IMR-90 (cell line): ENCODE measurements at regions not wholly inside any gene's neighbourhood (a gene's known extent, or its start where the extent isn't known, plus 50 kb on each side); places are given as distances from the start of the nearest gene placed in this dataset.

ENCODE experiments used
- ATAC-seq: fragments of 200-7000 bp; cut with Tn5 transposase; 2 replicates; pipeline ENCODE4 v1.9.1; 2020; ENCODE audit warnings: low read depth, mild to moderate bottlenecking, moderate library complexity
- BruUV-seq: library from RNA; stranded (reverse); fragments of 400-500 nt; replicated peaks from 2 replicates; lab custom pipeline; 2021; lab: Mats Ljungman, UMichigan
- CTCF ChIA-PET: fragments of 300-600 bp; formaldehyde crosslinking; extraction: SDS; loops from one replicate; lab custom pipeline; 2021; ENCODE audit warnings: antibody characterized with exemption; lab: Yijun Ruan, JAX
- POLR2A ChIA-PET: fragments of 300-600 bp; sonication (Branson Sonifier 250); formaldehyde crosslinking; loops from one replicate; lab custom pipeline; 2022; ENCODE audit warnings: antibody characterized with exemption; ENCODE audit not compliant: unreplicated experiment; lab: Charles Lee
- DNase-seq: peaks from one replicate; pipeline ENCODE4 v3.0.0; 2013
- H2AFZ ChIP-seq: replicated peaks from 2 replicates; pipeline ENCODE3; 2013; ENCODE audit warnings: low read length, mild to moderate bottlenecking; ENCODE audit not compliant: poor library complexity
- H2AK5ac ChIP-seq: 2 replicates; pipeline ENCODE4 v1.6.1; 2013; ENCODE audit warnings: low read depth, low read length, inconsistent platforms
- H2AK9ac ChIP-seq: replicated peaks from 2 replicates; pipeline ENCODE3; 2013; ENCODE audit warnings: mild to moderate bottlenecking, low read depth, low read length, moderate library complexity; ENCODE audit not compliant: poor library complexity
- H2BK120ac ChIP-seq: 2 replicates; pipeline ENCODE4 v1.6.1; 2013; ENCODE audit warnings: low read depth, low read length, inconsistent platforms
- H2BK15ac ChIP-seq: 3 replicates; pipeline ENCODE4 v1.6.1; 2013; ENCODE audit warnings: low read depth, low read length, inconsistent platforms
- H2BK20ac ChIP-seq: 2 replicates; pipeline ENCODE4 v1.6.1; 2013; ENCODE audit warnings: low read depth, mild to moderate bottlenecking, inconsistent platforms, low read length, moderate library complexity
- H2BK5ac ChIP-seq: 2 replicates; pipeline ENCODE4 v1.6.1; 2013; ENCODE audit warnings: mild to moderate bottlenecking, low read depth, low read length, inconsistent platforms; ENCODE audit not compliant: poor library complexity, severe bottlenecking
- H3K14ac ChIP-seq: replicated peaks from 2 replicates; pipeline ENCODE4 v1.6.1; 2013; ENCODE audit warnings: low read depth, low read length, inconsistent platforms
- H3K18ac ChIP-seq: 2 replicates; pipeline ENCODE4 v1.6.1; 2013; ENCODE audit warnings: low read depth, low read length, control low read depth
- H3K23ac ChIP-seq: 2 replicates; pipeline ENCODE4 v1.6.1; 2013; ENCODE audit warnings: low read depth, low read length, inconsistent platforms
- H3K27ac ChIP-seq: 2 replicates; pipeline ENCODE4 v1.5.1; 2013; ENCODE audit warnings: mild to moderate bottlenecking, control low read depth, low read length; ENCODE audit not compliant: insufficient read depth
- H3K27me3 ChIP-seq: 2 replicates; pipeline ENCODE4 v1.6.1; 2013; ENCODE audit warnings: low read length; ENCODE audit not compliant: control insufficient read depth, insufficient read depth
- H3K36me3 ChIP-seq: 2 replicates; pipeline ENCODE4 v1.6.1; 2013; ENCODE audit warnings: low read length, mixed read lengths; ENCODE audit not compliant: control insufficient read depth, insufficient read depth
- H3K4ac ChIP-seq: 2 replicates; pipeline ENCODE4 v1.6.1; 2013; ENCODE audit warnings: low read depth, low read length, inconsistent platforms
- H3K4me1 ChIP-seq: 2 replicates; pipeline ENCODE4 v1.6.1; 2013; ENCODE audit warnings: low read length, mixed read lengths; ENCODE audit not compliant: control insufficient read depth, insufficient read depth
- H3K4me2 ChIP-seq: 2 replicates; pipeline ENCODE4 v1.6.1; 2013; ENCODE audit warnings: low read depth, mild to moderate bottlenecking, control low read depth, low read length, moderate library complexity
- H3K4me3 ChIP-seq: 2 replicates; pipeline ENCODE4 v1.5.1; 2013; ENCODE audit warnings: low read depth, mild to moderate bottlenecking, control low read depth, low read length, moderate library complexity; ENCODE audit not compliant: insufficient read depth
- H3K56ac ChIP-seq: 2 replicates; pipeline ENCODE4 v1.6.1; 2013; ENCODE audit warnings: low read length, inconsistent platforms; ENCODE audit not compliant: insufficient read depth; ENCODE audit errors: extremely low read depth
- H3K79me1 ChIP-seq, 2 experiments: 2 replicates each; pipeline ENCODE4 v1.6.1; 2013; ENCODE audit warnings: low read length in 2 of 2, inconsistent platforms in 1 of 2, low read depth in 1 of 2
- H3K9ac ChIP-seq: 2 replicates; pipeline ENCODE4 v1.6.1; 2013; ENCODE audit warnings: low read depth, low read length, control low read depth
- H3K9me1 ChIP-seq: 2 replicates; pipeline ENCODE4 v1.6.1; 2013; ENCODE audit warnings: low read length, inconsistent platforms; ENCODE audit not compliant: insufficient read depth
- H3K9me3 ChIP-seq: 2 replicates; pipeline ENCODE4 v1.6.1; 2013; ENCODE audit warnings: low read length; ENCODE audit not compliant: control insufficient read depth, insufficient read depth
- H4K20me1 ChIP-seq: 2 replicates; pipeline ENCODE4 v1.6.1; 2013; ENCODE audit warnings: low read length, inconsistent platforms; ENCODE audit not compliant: insufficient read depth
- H4K5ac ChIP-seq: 2 replicates; pipeline ENCODE4 v1.6.1; 2013; ENCODE audit warnings: mild to moderate bottlenecking, low read depth, low read length, control low read depth
- H4K8ac ChIP-seq, 2 experiments: 2 replicates each; pipeline ENCODE4 v1.6.1; 2013; ENCODE audit warnings: low read depth in 2 of 2, low read length in 2 of 2, control low read depth in 1 of 2, inconsistent platforms in 1 of 2
- H4K91ac ChIP-seq: 2 replicates; pipeline ENCODE4 v1.6.1; 2013; ENCODE audit warnings: low read depth, low read length, inconsistent platforms; ENCODE audit not compliant: insufficient read depth
- ELK1 ChIP-seq: fragments of 150-350 bp; IDR thresholded peaks from 2 replicates; pipeline ENCODE4 v1.6.1; 2016; ENCODE audit warnings: low read depth, mild to moderate bottlenecking, low read length, moderate library complexity, borderline replicate concordance
- dilution Hi-C: fragments of 300-500 bp; cut with HindIII; formaldehyde crosslinking; loops from one replicate; pipeline ENCODE4 v1.14.3; 2018; ENCODE audit warnings: low sequenced_read_pairs; ENCODE audit not compliant: unreplicated experiment
- in situ Hi-C: fragments of 300-500 bp; cut with MboI; formaldehyde crosslinking; loops from 3 replicates; pipeline ENCODE4 v1.14.3; 2019; ENCODE audit warnings: low sequenced_read_pairs, inconsistent platforms, mixed read lengths
- intact Hi-C: fragments of 100-400 bp; cut with micrococcal nuclease; formaldehyde crosslinking; loops from 2 replicates; pipeline ENCODE4 v1.10.0; 2022

- no peaks in the 10 kb centered on the region for H3K27me3 ChIP-seq
- H3K9me3 ChIP-seq = no peaks in the 10 kb centered on the region
- in situ Hi-C loops (no loop called here), intact Hi-C loops (no loop called here), dilution Hi-C loops (no loop called here)
- DNase-seq (no peak), ATAC-seq (no peak)
- H3K9ac ChIP-seq = no peak overlapping the region
- H3K14ac ChIP-seq = 0 out of 2 replicates have a peak overlapping the region, but pooled peaks have one; percentile 50
- CTCF ChIA-PET = no interaction called here
- POLR2A ChIA-PET = no interaction called here
- no peak overlapping the region for H3K27ac ChIP-seq
- BruUV-seq = no TSS peak
- no peak overlapping the region for H4K5ac ChIP-seq
- no peak for TF ChIP-seq ELK1
- H3K23ac ChIP-seq = no peak overlapping the region
- H4K91ac ChIP-seq = no peak overlapping the region
- no peaks in the 10 kb centered on the region for H3K36me3 ChIP-seq
- H3K4me2 ChIP-seq = no peak overlapping the region
- H2BK15ac ChIP-seq = no peak overlapping the region
- H2AK5ac ChIP-seq = no peak overlapping the region
- peak overlapping the region in 1 of 2 experiments; percentile 10; a peak in 1 of 4 replicates for H4K8ac ChIP-seq
- H2AFZ ChIP-seq = no peak overlapping the region
- H2BK20ac ChIP-seq = no peak overlapping the region
- H3K18ac ChIP-seq = peak overlapping the region; percentile 50; the same call in 1 of the 2 replicates
- H3K79me1 ChIP-seq = peaks cover 7 to 18% of the 10 kb centered on the region in 2 experiments; a peak in 3 of 4 replicates
- H3K4me1 ChIP-seq = peaks cover 26% of the 10 kb centered on the region
- H2BK5ac ChIP-seq = peak overlapping the region; percentile 97
- H4K20me1 ChIP-seq = peaks cover 3% of the 10 kb centered on the region; the same call in 1 of the 2 replicates
- peaks cover 20% of the 10 kb centered on the region for H3K9me1 ChIP-seq
- H3K56ac ChIP-seq = peak overlapping the region; percentile 46; the same call in 1 of the 2 replicates
- peak overlapping the region; percentile 85; the same call in 1 of the 2 replicates for H2BK120ac ChIP-seq
- H3K4me3 ChIP-seq = no peak overlapping the region
- H2AK9ac ChIP-seq = no peak overlapping the region
- no peak overlapping the region for H3K4ac ChIP-seq
These were observed 119.4 kb upstream of the RAI14 start for GRCh38 chr5:34536699-34537098.
